ENCODE measurements at regions not wholly inside any gene's neighbourhood (a gene's known extent, or its start where the extent isn't known, plus 50 kb on each side); places are given as distances from the start of the nearest gene placed in this dataset.
"Not testable (repeated sequence)": the region's sequence is repeated elsewhere in the genome, so short reads cannot be mapped to it uniquely, and the experiment has no call there.

DNA sequence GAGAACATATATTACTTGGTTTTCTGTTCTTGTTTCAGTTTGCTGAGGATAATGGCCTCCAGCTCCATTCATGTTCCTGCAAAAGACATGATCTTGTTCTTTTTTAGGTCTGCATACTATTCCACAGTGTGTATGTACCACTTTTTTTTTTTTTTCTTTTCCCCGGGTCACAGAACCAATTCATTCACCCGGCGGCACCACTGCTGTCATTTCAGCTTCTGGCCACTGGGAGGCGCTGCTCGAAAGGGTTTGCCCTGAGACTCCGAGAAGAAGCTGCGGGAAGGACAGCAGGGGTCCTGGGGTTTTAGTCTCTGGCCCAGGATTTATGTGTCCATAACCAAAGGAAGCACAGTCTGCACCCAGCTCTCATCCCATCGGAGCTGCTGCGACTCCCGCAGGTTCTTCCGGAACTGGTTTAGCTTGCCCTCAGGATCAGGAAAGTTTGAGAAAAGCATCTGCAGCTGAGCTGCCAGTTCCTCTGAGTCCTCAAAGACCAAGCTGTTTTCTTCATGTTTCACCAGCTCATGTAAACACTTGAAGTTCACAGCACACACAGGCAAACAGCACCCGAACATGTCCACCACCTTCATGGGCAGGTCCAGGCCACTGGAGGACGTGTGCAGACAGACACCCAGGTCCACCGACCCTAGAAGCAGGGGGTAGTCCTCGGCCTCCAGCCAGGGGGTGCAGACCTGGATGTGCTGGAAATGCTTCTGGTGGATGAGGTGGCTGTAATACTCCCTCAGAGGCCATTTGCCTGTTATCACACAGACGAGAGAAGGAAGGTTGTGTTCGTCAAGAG is 76.3 kb upstream of the KCNAB1 start:
- not testable (repeated sequence) for H3K27ac ChIP-seq; H3K9ac ChIP-seq (ENCODE audit: insufficient read length); H3K36me3 ChIP-seq (ENCODE audit: insufficient read depth, low read length); H3K9me3 ChIP-seq (ENCODE audit: low read depth, low read length); H3K4me3 ChIP-seq; DNase-seq (ENCODE audit: low read depth, low spot score)

GRCh38 chr3:156044634-156044975 is 75.8 kb upstream of the KCNAB1 start:
- H3K27ac ChIP-seq, result no peak overlapping the region
- no peaks in the 10 kb centered on the region; the same call in 1 of the 2 replicates for H3K9me3 ChIP-seq (ENCODE audit: low read depth, low read length)
- H3K9ac ChIP-seq (ENCODE audit: insufficient read length), result no peak overlapping the region
- H3K36me3 ChIP-seq (ENCODE audit: insufficient read depth, low read length), result no peaks in the 10 kb centered on the region
- no peak for DNase-seq (ENCODE audit: low read depth, low spot score)
- H3K4me3 ChIP-seq, result no peak overlapping the region
- no peak for TF ChIP-seq POLR2AphosphoS5 (IDR thresholded peaks at IDR 0.05; ENCODE audit: borderline replicate concordance, low read depth, low read length)
- no peak for TF ChIP-seq FOXP2 (optimal IDR thresholded peaks at IDR 0.05; ENCODE audit: control extremely low read depth, extremely low read length, insufficient read depth)
- TF ChIP-seq EZH2 (IDR thresholded peaks at IDR 0.05), result no peak

GRCh38 chr3:156048483-156048882 is 71.9 kb upstream of the KCNAB1 start:
- not testable (repeated sequence) for H3K4me3 ChIP-seq; H3K36me3 ChIP-seq (ENCODE audit: insufficient read depth, low read length); H3K9me3 ChIP-seq (ENCODE audit: low read depth, low read length); H3K27ac ChIP-seq; DNase-seq (ENCODE audit: low read depth, low spot score); H3K9ac ChIP-seq (ENCODE audit: insufficient read length)

DNA sequence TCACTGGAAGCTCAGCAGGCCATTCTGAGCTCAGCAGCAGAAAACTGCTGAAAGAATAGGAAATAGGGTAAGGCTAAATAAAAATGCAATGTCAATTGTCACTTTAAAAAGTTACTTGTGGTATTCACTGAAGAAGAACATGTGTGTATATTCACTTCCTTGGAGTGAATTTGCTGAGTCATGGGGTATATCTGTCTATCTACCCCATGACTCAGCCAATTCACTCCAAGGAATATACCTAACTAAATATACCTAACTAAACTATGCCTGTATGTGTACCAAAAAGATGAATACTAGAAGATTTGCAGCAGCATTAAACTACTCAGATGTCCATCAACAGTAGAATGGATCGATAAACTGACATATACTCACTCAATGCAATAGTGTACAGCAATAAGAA is 69.5 kb upstream of the KCNAB1 start:
- H3K36me3 ChIP-seq (ENCODE audit: insufficient read depth, low read length), result no peaks in the 10 kb centered on the region
- TF ChIP-seq FOXP2 (optimal IDR thresholded peaks at IDR 0.05; ENCODE audit: control extremely low read depth, extremely low read length, insufficient read depth) (no peak), POLR2AphosphoS5 (IDR thresholded peaks at IDR 0.05; ENCODE audit: borderline replicate concordance, low read depth, low read length) (no peak), EZH2 (IDR thresholded peaks at IDR 0.05) (no peak)
- H3K27ac ChIP-seq, result no peak overlapping the region
- no peak for DNase-seq (ENCODE audit: low read depth, low spot score)
- H3K4me3 ChIP-seq, result no peak overlapping the region
- H3K9ac ChIP-seq (ENCODE audit: insufficient read length), result no peak overlapping the region
- H3K9me3 ChIP-seq (ENCODE audit: low read depth, low read length), result peaks cover 3% of the 10 kb centered on the region; the same call in 1 of the 2 replicates

DNA sequence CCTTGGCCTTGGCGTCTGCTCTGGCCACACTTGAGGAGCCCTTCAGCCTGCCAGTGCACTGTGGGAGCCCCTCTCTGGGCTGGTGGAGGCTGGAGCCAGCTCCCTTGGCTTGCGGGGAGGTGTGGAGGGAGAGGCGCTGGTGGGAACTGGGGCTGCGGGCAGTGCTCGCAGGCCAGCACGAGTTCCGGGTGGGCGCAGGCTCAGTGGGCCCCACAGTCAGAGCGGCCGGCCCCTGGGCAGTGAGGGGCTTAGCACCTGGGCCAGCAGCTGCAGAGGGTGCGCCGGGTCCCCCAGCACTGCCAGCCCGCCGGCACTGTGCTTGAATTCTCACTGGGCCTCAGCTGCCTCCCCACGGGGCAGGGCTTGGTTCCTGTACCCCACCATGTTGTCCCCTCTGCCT is 68.7 kb upstream of the KCNAB1 start:
- H3K36me3 ChIP-seq (ENCODE audit: insufficient read depth, low read length), result no peaks in the 10 kb centered on the region
- H3K9me3 ChIP-seq (ENCODE audit: low read depth, low read length), result peaks cover 3% of the 10 kb centered on the region; the same call in 1 of the 2 replicates
- H3K9ac ChIP-seq (ENCODE audit: insufficient read length), result no peak overlapping the region
- DNase-seq (ENCODE audit: low read depth, low spot score), result no peak
- no peak overlapping the region for H3K4me3 ChIP-seq
- H3K27ac ChIP-seq, result no peak overlapping the region
- no peak for TF ChIP-seq FOXP2 (optimal IDR thresholded peaks at IDR 0.05; ENCODE audit: control extremely low read depth, extremely low read length, insufficient read depth)
- TF ChIP-seq EZH2 (IDR thresholded peaks at IDR 0.05), result no peak
- TF ChIP-seq POLR2AphosphoS5 (IDR thresholded peaks at IDR 0.05; ENCODE audit: borderline replicate concordance, low read depth, low read length), result no peak

GRCh38 chr3:156052115-156052514 is 68.3 kb upstream of the KCNAB1 start:
- no peak for TF ChIP-seq EZH2 (IDR thresholded peaks at IDR 0.05)
- TF ChIP-seq POLR2AphosphoS5 (IDR thresholded peaks at IDR 0.05; ENCODE audit: borderline replicate concordance, low read depth, low read length), result no peak
- no peak for TF ChIP-seq FOXP2 (optimal IDR thresholded peaks at IDR 0.05; ENCODE audit: control extremely low read depth, extremely low read length, insufficient read depth)

GRCh38 chr3:156059950-156060501 is 60.4 kb upstream of the KCNAB1 start:
- Histone ChIP-seq H3K9me3 (ENCODE audit: low read depth, low read length) (no peaks in the 10 kb centered on the region), H3K36me3 (ENCODE audit: insufficient read depth, low read length) (no peaks in the 10 kb centered on the region), H3K4me3 (no peak overlapping the region), H3K27ac (no peak overlapping the region), H3K9ac (ENCODE audit: insufficient read length) (no peak overlapping the region)
- TF ChIP-seq POLR2AphosphoS5 (IDR thresholded peaks at IDR 0.05; ENCODE audit: borderline replicate concordance, low read depth, low read length) (no peak), FOXP2 (optimal IDR thresholded peaks at IDR 0.05; ENCODE audit: control extremely low read depth, extremely low read length, insufficient read depth) (no peak), EZH2 (IDR thresholded peaks at IDR 0.05) (no peak)
- no peak for DNase-seq (ENCODE audit: low read depth, low spot score)

More at GRCh38 chr3:156052115-156052514, 68.3 kb upstream of the KCNAB1 start:
- Histone ChIP-seq H3K9ac (ENCODE audit: insufficient read length) (no peak overlapping the region), H3K9me3 (ENCODE audit: low read depth, low read length) (peaks cover 3% of the 10 kb centered on the region; the same call in 1 of the 2 replicates), H3K4me3 (no peak overlapping the region), H3K36me3 (ENCODE audit: insufficient read depth, low read length) (no peaks in the 10 kb centered on the region), H3K27ac (no peak overlapping the region)
- DNase-seq (ENCODE audit: low read depth, low spot score), result no peak

DNA sequence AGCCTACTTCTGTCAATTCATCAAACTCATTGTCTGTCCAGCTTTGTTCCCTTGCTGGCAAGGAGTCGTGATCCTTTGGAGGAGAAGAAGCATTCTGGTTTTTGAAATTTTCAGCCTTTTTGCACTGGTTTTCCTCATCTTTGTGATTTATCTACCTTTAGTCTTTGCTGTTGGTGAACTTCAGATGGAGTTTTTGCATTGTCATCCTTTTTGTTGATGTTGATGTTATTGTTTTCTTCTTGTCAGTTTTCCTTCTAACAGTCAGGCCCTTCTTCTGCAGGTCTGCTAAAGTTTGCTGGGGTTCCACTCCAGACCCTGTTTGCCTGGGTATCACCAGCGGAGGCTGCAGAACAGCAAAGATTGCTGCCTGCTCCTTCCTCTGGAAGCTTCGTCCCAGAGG is 52.2 kb upstream of the KCNAB1 start:
- H3K9ac ChIP-seq (ENCODE audit: insufficient read length); H3K27ac ChIP-seq; H3K4me3 ChIP-seq; DNase-seq (ENCODE audit: low read depth, low spot score); H3K9me3 ChIP-seq (ENCODE audit: low read depth, low read length); H3K36me3 ChIP-seq (ENCODE audit: insufficient read depth, low read length): not testable (repeated sequence)

DNA sequence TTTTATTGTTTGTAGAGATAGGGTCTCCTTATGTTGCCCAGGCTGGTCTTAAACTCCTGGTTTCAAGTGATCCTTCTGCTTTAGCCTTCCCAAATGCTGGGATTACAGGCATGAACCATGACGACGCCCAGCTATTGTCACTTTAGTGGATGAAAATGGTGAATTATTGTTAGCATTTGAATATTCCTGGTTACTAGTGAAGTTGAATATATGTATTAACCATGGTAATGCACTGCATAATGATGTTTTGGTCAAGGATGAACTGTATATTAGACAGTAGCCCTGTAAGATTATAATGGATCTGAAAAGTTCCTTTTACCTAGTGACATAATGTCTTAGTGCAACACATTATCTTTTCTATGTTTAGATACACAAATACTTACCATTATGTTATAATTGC is 50.4 kb upstream of the KCNAB1 start:
- no peak for DNase-seq (ENCODE audit: low read depth, low spot score)
- H3K9ac ChIP-seq (ENCODE audit: insufficient read length), result no peak overlapping the region
- H3K27ac ChIP-seq, result no peak overlapping the region
- no peak overlapping the region for H3K4me3 ChIP-seq
- no peak for TF ChIP-seq POLR2AphosphoS5 (IDR thresholded peaks at IDR 0.05; ENCODE audit: borderline replicate concordance, low read depth, low read length)
- no peak for TF ChIP-seq EZH2 (IDR thresholded peaks at IDR 0.05)
- TF ChIP-seq FOXP2 (optimal IDR thresholded peaks at IDR 0.05; ENCODE audit: control extremely low read depth, extremely low read length, insufficient read depth), result no peak
- no peaks in the 10 kb centered on the region for H3K36me3 ChIP-seq (ENCODE audit: insufficient read depth, low read length)
- no peaks in the 10 kb centered on the region for H3K9me3 ChIP-seq (ENCODE audit: low read depth, low read length)
